ENCODE measurements at regions not wholly inside any gene's neighbourhood (a gene's known extent, or its start where the extent isn't known, plus 50 kb on each side); places are given as distances from the start of the nearest gene placed in this dataset.
"Not testable (repeated sequence)": the region's sequence is repeated elsewhere in the genome, so short reads cannot be mapped to it uniquely, and the experiment has no call there.

- Histone ChIP-seq H3K4me1 (ENCODE audit: insufficient read depth, low read length) (no peaks in the 10 kb centered on the region), H3K27me3 (ENCODE audit: insufficient read depth, low read length, poor library complexity) (no peaks in the 10 kb centered on the region), H3K27ac (ENCODE audit: low read length) (no peak overlapping the region), H2AFZ (ENCODE audit: low read depth, low read length) (no peak overlapping the region), H3K9ac (ENCODE audit: low read depth, low read length) (no peak overlapping the region), H3K4me3 (ENCODE audit: low read depth in 1 of 2, low read length in 2 of 2) (no peak overlapping the region), H3K36me3 (ENCODE audit: insufficient read depth, low read length) (no peaks in the 10 kb centered on the region), H4K20me1 (ENCODE audit: insufficient read depth, low read length) (no peaks in the 10 kb centered on the region), H3K9me3 (ENCODE audit: insufficient read depth, low read length, severe bottlenecking) (no peaks in the 10 kb centered on the region), H3K79me2 (ENCODE audit: insufficient read depth, low read length) (no peaks in the 10 kb centered on the region), H3K4me2 (ENCODE audit: insufficient read depth, low read length) (no peak overlapping the region)
- DNase-seq: no peak
- no peak for ATAC-seq (ENCODE audit: insufficient read depth, low read depth)
- no peak for TF ChIP-seq CTCF (IDR thresholded peaks at IDR 0.05; ENCODE audit: borderline replicate concordance, extremely low read depth, low read length, poor library complexity, severe bottlenecking)
- TF ChIP-seq EZH2 (IDR thresholded peaks at IDR 0.05; ENCODE audit: borderline replicate concordance, low read depth, low read length, severe bottlenecking): no peak
Observed at GRCh38 chr4:181838253-181838652, 404.9 kb upstream of the TENM3 start.

GRCh38 chr4:181843797-181844196, 399.4 kb upstream of the TENM3 start:
- H3K27me3 ChIP-seq (ENCODE audit: insufficient read depth, low read length, poor library complexity); H3K36me3 ChIP-seq (ENCODE audit: insufficient read depth, low read length); H3K4me1 ChIP-seq (ENCODE audit: insufficient read depth, low read length); ATAC-seq (ENCODE audit: insufficient read depth, low read depth); H4K20me1 ChIP-seq (ENCODE audit: insufficient read depth, low read length); H3K27ac ChIP-seq (ENCODE audit: low read length); H3K4me3 ChIP-seq (ENCODE audit: low read depth in 1 of 2, low read length in 2 of 2); H3K4me2 ChIP-seq (ENCODE audit: insufficient read depth, low read length); H3K9ac ChIP-seq (ENCODE audit: low read depth, low read length); H2AFZ ChIP-seq (ENCODE audit: low read depth, low read length); H3K9me3 ChIP-seq (ENCODE audit: insufficient read depth, low read length, severe bottlenecking); DNase-seq; H3K79me2 ChIP-seq (ENCODE audit: insufficient read depth, low read length): not testable (repeated sequence)

GRCh38 chr4:181845617-181846016, 397.6 kb upstream of the TENM3 start:
- H3K27ac ChIP-seq (ENCODE audit: low read length): no peak overlapping the region
- H2AFZ ChIP-seq (ENCODE audit: low read depth, low read length): no peak overlapping the region
- ATAC-seq (ENCODE audit: insufficient read depth, low read depth) (no peak), DNase-seq (no peak)
- H3K9ac ChIP-seq (ENCODE audit: low read depth, low read length): no peak overlapping the region
- H3K27me3 ChIP-seq (ENCODE audit: insufficient read depth, low read length, poor library complexity): no peaks in the 10 kb centered on the region
- no peaks in the 10 kb centered on the region for H3K9me3 ChIP-seq (ENCODE audit: insufficient read depth, low read length, severe bottlenecking)
- TF ChIP-seq EZH2 (IDR thresholded peaks at IDR 0.05; ENCODE audit: borderline replicate concordance, low read depth, low read length, severe bottlenecking) (no peak), CTCF (IDR thresholded peaks at IDR 0.05; ENCODE audit: borderline replicate concordance, extremely low read depth, low read length, poor library complexity, severe bottlenecking) (no peak)
- H4K20me1 ChIP-seq (ENCODE audit: insufficient read depth, low read length): no peaks in the 10 kb centered on the region
- no peak overlapping the region for H3K4me3 ChIP-seq (ENCODE audit: low read depth in 1 of 2, low read length in 2 of 2)
- no peak overlapping the region for H3K4me2 ChIP-seq (ENCODE audit: insufficient read depth, low read length)
- H3K36me3 ChIP-seq (ENCODE audit: insufficient read depth, low read length): no peaks in the 10 kb centered on the region
- no peaks in the 10 kb centered on the region for H3K4me1 ChIP-seq (ENCODE audit: insufficient read depth, low read length)
- no peaks in the 10 kb centered on the region for H3K79me2 ChIP-seq (ENCODE audit: insufficient read depth, low read length)

GRCh38 chr4:181846934-181847333, 396.3 kb upstream of the TENM3 start:
- Histone ChIP-seq H3K36me3 (ENCODE audit: insufficient read depth, low read length) (no peaks in the 10 kb centered on the region), H3K4me1 (ENCODE audit: insufficient read depth, low read length) (no peaks in the 10 kb centered on the region), H3K9ac (ENCODE audit: low read depth, low read length) (no peak overlapping the region), H3K4me2 (ENCODE audit: insufficient read depth, low read length) (no peak overlapping the region), H3K79me2 (ENCODE audit: insufficient read depth, low read length) (no peaks in the 10 kb centered on the region), H4K20me1 (ENCODE audit: insufficient read depth, low read length) (no peaks in the 10 kb centered on the region), H3K27me3 (ENCODE audit: insufficient read depth, low read length, poor library complexity) (no peaks in the 10 kb centered on the region), H3K9me3 (ENCODE audit: insufficient read depth, low read length, severe bottlenecking) (no peaks in the 10 kb centered on the region), H3K4me3 (ENCODE audit: low read depth in 1 of 2, low read length in 2 of 2) (no peak overlapping the region), H2AFZ (ENCODE audit: low read depth, low read length) (no peak overlapping the region), H3K27ac (ENCODE audit: low read length) (no peak overlapping the region)
- DNase-seq (no peak), ATAC-seq (ENCODE audit: insufficient read depth, low read depth) (no peak)
- TF ChIP-seq EZH2 (IDR thresholded peaks at IDR 0.05; ENCODE audit: borderline replicate concordance, low read depth, low read length, severe bottlenecking) (no peak), CTCF (IDR thresholded peaks at IDR 0.05; ENCODE audit: borderline replicate concordance, extremely low read depth, low read length, poor library complexity, severe bottlenecking) (no peak)
